Adrenal gland (tissue), 5 donors: ENCODE measurements at regions not wholly inside any gene's neighbourhood (a gene's known extent, or its start where the extent isn't known, plus 50 kb on each side); places are given as distances from the start of the nearest gene placed in this dataset.

Experiments used
- CTCF ChIP-seq, 6 experiments: fragments of 450-650 bp in 4 of 6; fragments of 200-600 bp in 2 of 6; sonication (generic) in 1 of 6; IDR thresholded peaks; 1 replicate in 5 of 6; 2 replicates in 1 of 6; pipeline versions ENCODE4 v1.5.1 to v1.8.0; 2016 to 2021; ENCODE audit warnings: antibody characterized with exemption in 6 of 6, mild to moderate bottlenecking in 2 of 6, moderate library complexity in 1 of 6
- POLR2A ChIP-seq, 2 donors: fragments of 450-650 bp; IDR thresholded peaks; one replicate each; pipeline ENCODE4 v1.6.1; 2017; ENCODE audit warnings: antibody characterized with exemption in 2 of 2, mild to moderate bottlenecking in 2 of 2, moderate library complexity in 1 of 2
- donor health status: DM: no; HTN: no; CAD: no.

DNA sequence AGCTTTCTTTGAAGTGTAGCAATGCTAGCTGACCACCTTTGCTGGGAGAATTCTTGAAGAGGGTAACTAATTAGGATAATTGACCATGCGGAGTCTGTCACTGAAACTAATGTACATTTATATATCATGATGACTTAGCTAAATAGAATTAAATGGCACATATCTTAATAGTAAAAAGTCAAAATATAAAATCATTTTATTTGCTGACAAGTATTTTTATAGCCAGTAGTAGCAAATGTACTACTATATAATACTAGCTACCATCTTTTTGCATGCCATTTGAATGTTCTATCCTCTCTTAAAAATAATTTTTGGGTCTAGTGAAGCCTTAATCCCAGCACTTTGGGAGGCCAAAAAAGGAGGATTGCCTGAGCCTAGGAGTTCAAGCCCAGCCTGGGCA, 605.8 kb upstream of the COX7C start:
- TF ChIP-seq CTCF (IDR thresholded peaks at IDR 0.05): no peak
- no peak for TF ChIP-seq POLR2A (IDR thresholded peaks at IDR 0.05)
